BJ (cell line): ENCODE measurements at regions not wholly inside any gene's neighbourhood (a gene's known extent, or its start where the extent isn't known, plus 50 kb on each side); places are given as distances from the start of the nearest gene placed in this dataset.

Experiments used
- CTCF ChIA-PET: fragments of 350-600 bp; formaldehyde crosslinking; extraction: SDS; loops from one replicate; lab custom pipeline; 2021; ENCODE audit warnings: antibody characterized with exemption, inconsistent platforms; lab: Yijun Ruan, JAX
- POLR2A ChIA-PET: fragments of 300-600 bp; sonication (Branson Sonifier 250); formaldehyde crosslinking; extraction: SDS; loops from one replicate; lab custom pipeline; 2021; ENCODE audit warnings: antibody characterized with exemption; lab: Charles Lee
- DNase-seq: peaks from one replicate; pipeline ENCODE4 v3.0.0-alpha.2; 2011; ENCODE audit warnings: low read depth
- H3K27me3 ChIP-seq: 2 replicates; pipeline ENCODE4 v1.6.0; 2011; ENCODE audit warnings: low read length; ENCODE audit not compliant: control insufficient read depth, insufficient read depth
- H3K36me3 ChIP-seq: 2 replicates; pipeline ENCODE4 v1.5.1; 2011; ENCODE audit warnings: low read length; ENCODE audit not compliant: control insufficient read depth, insufficient read depth
- H3K4me3 ChIP-seq: 2 replicates; pipeline ENCODE4 v1.5.1; 2011; ENCODE audit warnings: low read depth, mild to moderate bottlenecking, control low read depth, low read length
- TF ChIP-seq, protein P1 (sequence below): IDR thresholded peaks from 2 replicates; pipeline ENCODE4 v1.5.1; 2011; ENCODE audit warnings: low read depth, mild to moderate bottlenecking, control low read depth, inconsistent platforms, low read length, moderate library complexity; ENCODE audit not compliant: insufficient read depth

DNA sequence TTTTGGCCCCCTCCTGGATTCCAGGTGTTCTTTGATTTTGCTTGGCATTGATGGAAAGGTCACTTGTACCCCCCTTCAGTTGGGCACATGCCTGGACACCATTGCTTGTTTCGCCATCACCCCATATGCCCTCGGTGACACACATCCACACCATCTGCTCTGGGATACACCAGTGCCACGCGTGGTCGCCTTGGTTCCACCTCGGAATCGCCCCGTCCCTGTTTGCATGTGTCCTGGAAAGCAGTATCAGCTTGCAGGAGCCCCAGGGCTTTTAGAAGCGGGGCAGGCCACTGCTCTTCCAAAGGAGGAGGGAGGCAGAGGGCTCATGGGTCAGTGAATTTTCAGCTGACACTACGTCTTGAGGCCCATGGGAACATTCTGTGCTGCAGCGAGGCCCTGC lies 607.9 kb downstream of the KCNJ18 start:
- TF ChIP-seq, protein P1, sequence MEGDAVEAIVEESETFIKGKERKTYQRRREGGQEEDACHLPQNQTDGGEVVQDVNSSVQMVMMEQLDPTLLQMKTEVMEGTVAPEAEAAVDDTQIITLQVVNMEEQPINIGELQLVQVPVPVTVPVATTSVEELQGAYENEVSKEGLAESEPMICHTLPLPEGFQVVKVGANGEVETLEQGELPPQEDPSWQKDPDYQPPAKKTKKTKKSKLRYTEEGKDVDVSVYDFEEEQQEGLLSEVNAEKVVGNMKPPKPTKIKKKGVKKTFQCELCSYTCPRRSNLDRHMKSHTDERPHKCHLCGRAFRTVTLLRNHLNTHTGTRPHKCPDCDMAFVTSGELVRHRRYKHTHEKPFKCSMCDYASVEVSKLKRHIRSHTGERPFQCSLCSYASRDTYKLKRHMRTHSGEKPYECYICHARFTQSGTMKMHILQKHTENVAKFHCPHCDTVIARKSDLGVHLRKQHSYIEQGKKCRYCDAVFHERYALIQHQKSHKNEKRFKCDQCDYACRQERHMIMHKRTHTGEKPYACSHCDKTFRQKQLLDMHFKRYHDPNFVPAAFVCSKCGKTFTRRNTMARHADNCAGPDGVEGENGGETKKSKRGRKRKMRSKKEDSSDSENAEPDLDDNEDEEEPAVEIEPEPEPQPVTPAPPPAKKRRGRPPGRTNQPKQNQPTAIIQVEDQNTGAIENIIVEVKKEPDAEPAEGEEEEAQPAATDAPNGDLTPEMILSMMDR = no peak
- ChIA-PET CTCF (no interaction called here), POLR2A (no interaction called here)

DNA sequence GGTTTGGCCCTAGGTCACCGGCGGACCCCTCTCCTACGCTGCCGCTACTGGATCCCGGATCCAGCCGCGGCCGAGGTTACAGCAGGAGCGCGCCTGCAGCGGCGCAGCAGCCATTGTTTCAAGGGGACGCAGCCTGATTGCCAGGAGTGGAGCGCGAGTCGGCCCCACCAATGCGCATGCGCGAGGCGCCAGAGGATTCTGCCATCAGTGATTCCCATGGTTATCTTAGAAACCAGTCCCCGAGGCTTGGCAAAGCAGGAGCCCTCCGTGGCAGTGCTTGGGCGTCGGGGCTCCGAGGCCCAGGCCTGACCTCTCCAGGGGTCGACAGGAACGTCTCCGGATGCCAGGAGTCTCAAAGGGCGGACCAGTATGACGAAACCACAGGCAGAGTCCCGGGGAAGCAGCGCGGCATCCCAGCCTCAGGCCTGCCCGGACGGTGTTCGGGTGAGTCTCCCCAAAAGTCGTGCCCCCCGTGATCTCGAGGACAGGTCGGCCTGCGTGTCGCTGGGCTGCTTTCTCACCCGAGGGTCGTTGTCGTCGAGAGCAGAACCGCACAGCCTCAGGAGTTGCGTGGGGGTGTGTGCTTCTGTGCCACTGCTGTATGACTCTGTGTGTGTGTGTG lies 608.5 kb downstream of the KCNJ18 start:
- Histone ChIP-seq H3K4me3 (no peak overlapping the region), H3K36me3 (no peaks in the 10 kb centered on the region), H3K27me3 (no peaks in the 10 kb centered on the region)
- DNase-seq = no peak
- POLR2A ChIA-PET = no interaction called here
- CTCF ChIA-PET = no interaction called here
- TF ChIP-seq, protein P1 = no peak

More for the DNA sequence above, 607.9 kb downstream of the KCNJ18 start:
- Histone ChIP-seq H3K36me3 (no peaks in the 10 kb centered on the region), H3K27me3 (no peaks in the 10 kb centered on the region), H3K4me3 (no peak overlapping the region)
- DNase-seq = no peak

DNA sequence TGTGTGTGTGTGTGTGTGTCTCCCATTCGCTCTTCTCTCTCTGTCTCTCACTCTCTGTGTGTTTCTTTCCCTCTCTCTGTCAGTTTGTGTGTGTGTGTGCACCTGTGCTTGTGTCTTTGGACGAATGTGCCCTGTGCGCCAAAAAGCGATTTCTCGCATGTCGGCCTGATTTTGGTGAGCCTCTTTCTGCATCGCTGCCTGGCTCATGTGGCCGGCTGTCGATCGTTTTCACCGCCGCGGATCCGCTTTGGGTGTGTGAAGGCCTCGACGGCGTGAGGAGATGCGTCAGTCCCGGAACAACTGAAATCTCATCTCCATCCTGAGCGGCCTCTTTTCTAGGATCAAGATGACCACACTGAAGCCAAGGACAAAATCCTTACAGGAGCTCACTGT lies 609.0 kb downstream of the KCNJ18 start:
- TF ChIP-seq, protein P1 = no peak
- DNase-seq = no peak
- POLR2A ChIA-PET = no interaction called here
- Histone ChIP-seq H3K36me3 (no peaks in the 10 kb centered on the region), H3K27me3 (no peaks in the 10 kb centered on the region), H3K4me3 (no peak overlapping the region)
- CTCF ChIA-PET = no interaction called here

DNA sequence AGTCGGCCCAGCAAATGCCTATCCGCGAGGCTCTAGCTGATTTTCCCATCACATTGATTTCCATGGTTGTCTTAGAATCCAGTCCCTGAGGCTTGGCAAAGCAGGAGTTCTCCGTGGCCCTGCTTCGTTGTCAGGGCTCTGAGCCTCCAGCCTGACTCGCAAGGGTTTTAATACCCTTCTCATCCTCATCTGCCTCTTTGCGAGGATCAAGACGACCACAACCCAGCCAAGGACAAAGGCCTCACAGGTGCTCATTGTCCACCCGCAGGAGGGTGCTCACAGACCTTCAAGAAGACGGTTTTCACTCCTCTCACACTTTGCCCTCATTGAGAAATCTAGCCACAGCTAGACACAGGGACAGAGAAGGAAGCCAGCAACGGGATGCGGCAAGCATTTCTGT lies 610.8 kb downstream of the KCNJ18 start:
- ChIA-PET POLR2A (no interaction called here), CTCF (no interaction called here)
- no peak for DNase-seq
- no peaks in the 10 kb centered on the region for H3K27me3 ChIP-seq
- H3K36me3 ChIP-seq = no peaks in the 10 kb centered on the region
- H3K4me3 ChIP-seq = no peak overlapping the region
- TF ChIP-seq, protein P1 = no peak

DNA sequence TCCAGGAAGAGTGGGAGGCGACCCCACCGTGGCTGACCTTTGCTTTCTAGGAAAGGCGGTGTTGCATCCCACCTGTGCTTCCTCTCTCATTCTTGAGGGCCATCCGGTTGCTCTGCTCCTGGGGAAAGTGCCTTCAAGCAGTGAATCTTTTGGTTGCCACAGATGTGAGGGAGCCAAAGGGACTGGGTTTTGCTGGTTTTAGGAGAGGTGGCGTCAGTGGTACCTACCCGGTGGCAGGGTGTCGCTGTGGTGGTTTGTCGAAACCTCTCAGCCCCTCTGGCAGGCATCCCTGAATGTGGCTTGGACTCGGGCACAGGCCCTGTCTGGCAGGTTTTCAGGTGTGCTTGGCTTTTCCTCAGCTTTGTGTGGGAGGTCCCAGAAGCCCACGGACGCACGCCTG lies 611.5 kb downstream of the KCNJ18 start:
- Histone ChIP-seq H3K36me3 (no peaks in the 10 kb centered on the region), H3K27me3 (no peaks in the 10 kb centered on the region), H3K4me3 (no peak overlapping the region)
- no peak for DNase-seq
- TF ChIP-seq, protein P1 = no peak
- ChIA-PET POLR2A (no interaction called here), CTCF (no interaction called here)
